ENCODE measurements at regions not wholly inside any gene's neighbourhood (a gene's known extent, or its start where the extent isn't known, plus 50 kb on each side); places are given as distances from the start of the nearest gene placed in this dataset.

DNA sequence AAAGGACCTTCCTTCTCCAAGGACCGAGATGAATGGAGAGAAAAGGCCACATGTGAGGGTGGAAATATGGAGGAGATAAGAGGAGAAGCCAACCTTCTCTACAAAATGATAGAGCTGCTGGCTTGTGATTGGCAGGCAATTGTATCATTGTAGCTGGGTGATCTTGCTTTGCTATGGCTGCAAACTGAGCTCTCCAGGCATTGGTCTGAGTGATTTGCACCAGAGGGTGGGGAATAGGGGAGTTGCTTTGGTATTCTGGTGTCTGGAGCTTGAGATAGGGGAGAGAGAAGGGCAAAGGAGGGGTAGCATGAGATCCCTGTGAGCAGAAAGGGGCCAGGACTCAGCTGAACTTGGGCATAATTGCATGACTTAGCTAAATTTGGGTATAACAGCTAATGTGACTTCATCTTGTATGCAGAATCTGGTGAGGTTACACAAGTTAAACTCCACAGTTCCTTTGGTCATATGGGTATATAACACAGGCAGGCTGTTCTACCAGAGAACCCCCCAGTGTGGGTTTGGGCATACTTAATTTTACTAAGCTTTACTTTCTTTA is 72.0 kb downstream of the FOS start:
- Histone ChIP-seq H3K9me3 (ENCODE audit: control insufficient read depth, low read length) (no peaks in the 10 kb centered on the region), H3K27ac (ENCODE audit: insufficient read depth, low read depth, low read length, poor library complexity, severe bottlenecking) (no peak overlapping the region)
- WGBS, 2 experiments, result 92 to 95% methylated on average over 1 of the region's 1 CpG

DNA sequence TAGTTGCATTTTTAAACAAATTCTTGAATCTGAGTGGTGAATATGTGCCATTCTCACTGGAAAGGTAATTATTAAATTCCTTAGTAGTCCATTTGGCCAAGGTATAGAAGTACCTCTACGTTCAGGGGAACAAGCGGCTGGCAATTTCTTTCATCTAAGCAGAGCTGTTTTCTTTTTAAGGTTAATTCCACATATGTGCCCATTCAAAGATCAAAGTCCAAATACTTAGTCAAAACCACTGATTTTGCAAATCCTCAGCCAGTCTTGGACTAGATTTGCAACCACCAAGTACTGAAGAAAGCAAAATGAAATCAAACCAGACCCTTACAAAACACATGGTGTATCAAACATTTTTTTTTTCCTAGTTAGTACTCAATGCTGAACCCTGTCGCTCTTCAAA is 68.7 kb upstream of the JDP2 start:
- 94 to 96% methylated on average over 2 to 3 of the region's 3 CpGs for WGBS, 2 experiments
- Histone ChIP-seq H3K9me3 (ENCODE audit: control insufficient read depth, low read length) (no peaks in the 10 kb centered on the region), H3K36me3 (ENCODE audit: control insufficient read depth, insufficient read depth, low read length) (no peaks in the 10 kb centered on the region), H3K4me3 (ENCODE audit: insufficient read depth, low read depth, low read length) (no peak overlapping the region), H3K27me3 (ENCODE audit: control insufficient read depth, insufficient read depth, low read length, poor library complexity, severe bottlenecking) (no peaks in the 10 kb centered on the region), H3K4me1 (ENCODE audit: control insufficient read depth, insufficient read depth, low read length) (no peaks in the 10 kb centered on the region), H3K27ac (ENCODE audit: insufficient read depth, low read depth, low read length, poor library complexity, severe bottlenecking) (no peak overlapping the region)

More for the DNA sequence above, 72.0 kb downstream of the FOS start:
- no peaks in the 10 kb centered on the region for H3K36me3 ChIP-seq (ENCODE audit: control insufficient read depth, insufficient read depth, low read length)
- no peaks in the 10 kb centered on the region for H3K4me1 ChIP-seq (ENCODE audit: control insufficient read depth, insufficient read depth, low read length)
- H3K4me3 ChIP-seq (ENCODE audit: insufficient read depth, low read depth, low read length), result no peak overlapping the region
- no peaks in the 10 kb centered on the region for H3K27me3 ChIP-seq (ENCODE audit: control insufficient read depth, insufficient read depth, low read length, poor library complexity, severe bottlenecking)

DNA sequence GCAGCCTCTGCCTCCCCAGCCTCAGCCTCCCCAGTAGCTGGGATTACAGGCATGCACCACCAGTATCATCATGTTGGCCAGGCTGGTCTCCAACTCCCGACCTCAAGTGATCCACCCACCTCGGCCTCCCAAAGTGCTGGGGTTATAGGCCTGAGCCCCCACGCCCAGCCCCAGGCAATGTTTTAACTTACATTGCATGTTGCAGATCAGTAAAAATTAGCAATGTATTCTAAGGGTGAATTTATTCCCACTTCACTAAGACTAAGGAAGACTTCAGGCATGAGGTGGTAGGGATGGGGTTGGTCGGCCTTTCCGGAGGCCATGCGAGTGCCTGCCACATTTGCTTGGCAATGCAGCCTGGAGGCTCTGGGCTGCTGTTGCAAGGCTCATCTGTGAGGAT is 66.8 kb upstream of the JDP2 start:
- Histone ChIP-seq H3K27me3 (ENCODE audit: control insufficient read depth, insufficient read depth, low read length, poor library complexity, severe bottlenecking) (no peaks in the 10 kb centered on the region), H3K36me3 (ENCODE audit: control insufficient read depth, insufficient read depth, low read length) (no peaks in the 10 kb centered on the region), H3K4me3 (ENCODE audit: insufficient read depth, low read depth, low read length) (no peak overlapping the region), H3K9me3 (ENCODE audit: control insufficient read depth, low read length) (no peaks in the 10 kb centered on the region), H3K4me1 (ENCODE audit: control insufficient read depth, insufficient read depth, low read length) (no peaks in the 10 kb centered on the region), H3K27ac (ENCODE audit: insufficient read depth, low read depth, low read length, poor library complexity, severe bottlenecking) (no peak overlapping the region)
- 85 to 90% methylated on average over 6 of the region's 6 CpGs for WGBS, 2 experiments

DNA sequence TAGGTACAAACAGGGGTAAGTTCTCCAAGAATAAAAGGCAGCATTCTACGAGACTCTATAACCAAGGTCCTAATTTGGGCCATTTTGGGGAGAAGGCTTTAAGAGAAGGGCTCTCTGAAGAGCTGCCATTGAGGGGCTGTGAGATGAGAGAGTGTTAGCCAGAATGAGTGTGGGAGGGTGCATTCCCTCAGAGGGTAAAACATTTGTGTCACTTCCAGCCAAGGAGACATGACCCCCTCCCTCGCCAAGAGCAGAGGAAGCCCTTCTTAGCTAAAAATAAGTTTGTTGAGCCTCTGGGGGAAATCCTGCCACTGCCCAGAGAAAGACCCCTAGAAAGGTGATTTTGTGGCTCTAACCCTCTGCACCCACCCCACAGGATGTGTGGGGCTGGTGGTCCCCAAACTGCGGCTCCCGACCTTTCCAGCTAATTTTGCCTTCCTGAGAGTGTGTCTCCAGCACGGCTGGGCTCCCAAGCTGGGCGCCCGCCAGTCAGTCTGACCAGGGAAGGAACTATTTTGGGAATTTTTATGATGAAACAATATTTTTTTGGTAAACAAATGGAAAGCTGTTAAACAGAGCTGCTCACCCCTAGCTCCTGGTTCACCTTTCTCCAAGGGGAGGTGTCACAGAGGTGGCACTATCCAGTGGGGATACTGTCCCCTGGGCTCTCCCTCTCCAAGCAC is 65.9 kb upstream of the JDP2 start:
- no peaks in the 10 kb centered on the region for H3K36me3 ChIP-seq (ENCODE audit: control insufficient read depth, insufficient read depth, low read length)
- H3K9me3 ChIP-seq (ENCODE audit: control insufficient read depth, low read length), result no peaks in the 10 kb centered on the region
- no peak overlapping the region for H3K4me3 ChIP-seq (ENCODE audit: insufficient read depth, low read depth, low read length)
- no peaks in the 10 kb centered on the region for H3K27me3 ChIP-seq (ENCODE audit: control insufficient read depth, insufficient read depth, low read length, poor library complexity, severe bottlenecking)
- 94 to 95% methylated on average over 7 of the region's 7 CpGs for WGBS, 2 experiments
- no peaks in the 10 kb centered on the region for H3K4me1 ChIP-seq (ENCODE audit: control insufficient read depth, insufficient read depth, low read length)
- no peak overlapping the region for H3K27ac ChIP-seq (ENCODE audit: insufficient read depth, low read depth, low read length, poor library complexity, severe bottlenecking)

DNA sequence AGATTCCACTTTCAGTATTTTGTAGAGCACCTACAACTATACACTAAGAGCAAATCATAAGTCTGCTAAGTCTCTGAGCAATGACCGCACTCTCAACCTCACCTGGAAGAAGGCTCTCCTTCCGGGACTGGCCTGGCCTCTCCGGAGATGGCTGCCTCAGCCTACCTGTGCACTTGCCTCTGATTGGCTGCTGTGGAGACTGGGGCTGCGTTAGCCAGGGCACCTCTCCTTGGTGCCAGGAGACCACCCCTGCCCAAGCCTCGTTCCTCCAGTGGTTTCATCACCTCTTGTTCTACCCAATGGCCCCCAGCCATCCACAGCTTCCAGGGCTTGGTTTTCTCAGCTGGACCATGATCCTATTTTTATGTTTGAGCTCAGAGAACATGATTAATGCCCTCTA is 64.7 kb upstream of the JDP2 start:
- Histone ChIP-seq H3K27me3 (ENCODE audit: control insufficient read depth, insufficient read depth, low read length, poor library complexity, severe bottlenecking) (no peaks in the 10 kb centered on the region), H3K27ac (ENCODE audit: insufficient read depth, low read depth, low read length, poor library complexity, severe bottlenecking) (no peak overlapping the region), H3K4me1 (ENCODE audit: control insufficient read depth, insufficient read depth, low read length) (no peaks in the 10 kb centered on the region), H3K9me3 (ENCODE audit: control insufficient read depth, low read length) (no peaks in the 10 kb centered on the region), H3K36me3 (ENCODE audit: control insufficient read depth, insufficient read depth, low read length) (no peaks in the 10 kb centered on the region), H3K4me3 (ENCODE audit: insufficient read depth, low read depth, low read length) (no peak overlapping the region)
- WGBS, 2 experiments, result 93 to 94% methylated on average over 5 of the region's 5 CpGs

DNA sequence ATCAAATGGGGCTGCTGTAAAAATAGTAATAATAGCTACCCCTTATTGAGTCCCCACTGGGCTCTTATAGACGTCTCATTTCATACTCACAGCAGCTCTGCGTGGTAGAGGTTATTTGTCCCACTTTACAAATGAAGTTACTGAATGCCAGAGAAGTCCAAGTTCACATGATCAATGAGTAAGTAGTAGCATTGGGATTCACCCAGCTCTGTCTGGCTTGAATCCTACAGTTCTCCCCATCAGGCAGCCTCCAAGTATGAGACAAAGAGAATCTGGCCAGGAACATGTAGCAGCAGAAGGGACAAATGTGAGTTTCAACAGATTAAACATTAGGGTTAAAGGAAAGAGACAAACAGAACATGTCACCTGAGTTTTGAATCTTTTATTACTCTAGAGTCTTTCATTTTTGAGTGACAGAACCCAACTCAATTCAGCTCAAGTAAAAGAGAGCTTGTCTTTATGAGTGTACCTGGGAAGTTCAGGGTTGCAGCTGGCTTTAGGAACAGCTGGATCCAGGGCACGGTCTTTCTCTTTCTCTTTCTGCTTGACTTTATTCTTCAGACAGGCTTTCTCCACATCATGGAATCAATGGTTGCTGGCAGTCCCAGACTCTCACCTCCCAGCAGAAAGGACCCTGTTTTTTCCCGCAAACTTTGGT is 64.1 kb upstream of the JDP2 start:
- Histone ChIP-seq H3K9me3 (ENCODE audit: control insufficient read depth, low read length) (no peaks in the 10 kb centered on the region), H3K36me3 (ENCODE audit: control insufficient read depth, insufficient read depth, low read length) (no peaks in the 10 kb centered on the region), H3K4me1 (ENCODE audit: control insufficient read depth, insufficient read depth, low read length) (no peaks in the 10 kb centered on the region), H3K27me3 (ENCODE audit: control insufficient read depth, insufficient read depth, low read length, poor library complexity, severe bottlenecking) (no peaks in the 10 kb centered on the region), H3K27ac (ENCODE audit: insufficient read depth, low read depth, low read length, poor library complexity, severe bottlenecking) (no peak overlapping the region), H3K4me3 (ENCODE audit: insufficient read depth, low read depth, low read length) (no peak overlapping the region)
- 89 to 94% methylated on average over 4 of the region's 4 CpGs for WGBS, 2 experiments

DNA sequence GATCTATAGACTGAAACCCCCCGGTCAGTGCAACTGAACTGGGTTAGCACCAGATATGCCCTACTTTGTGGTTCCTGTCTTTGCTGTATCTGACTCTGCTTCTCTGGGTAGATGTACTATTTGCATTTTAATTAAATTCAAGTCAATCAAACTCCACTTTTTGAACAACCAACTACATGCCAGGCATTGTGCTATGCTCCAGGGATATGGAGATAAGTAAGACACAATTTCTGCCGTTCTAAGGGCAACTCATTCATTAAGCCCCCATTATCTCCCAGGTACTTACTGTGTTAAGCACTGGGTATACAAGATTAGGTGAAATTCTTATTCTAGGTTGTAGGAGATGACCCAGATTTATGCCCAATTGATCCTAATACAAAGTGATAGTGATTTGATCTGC is 62.7 kb upstream of the JDP2 start:
- no peaks in the 10 kb centered on the region for H3K27me3 ChIP-seq (ENCODE audit: control insufficient read depth, insufficient read depth, low read length, poor library complexity, severe bottlenecking)
- H3K9me3 ChIP-seq (ENCODE audit: control insufficient read depth, low read length), result no peaks in the 10 kb centered on the region
- H3K36me3 ChIP-seq (ENCODE audit: control insufficient read depth, insufficient read depth, low read length), result no peaks in the 10 kb centered on the region
- H3K27ac ChIP-seq (ENCODE audit: insufficient read depth, low read depth, low read length, poor library complexity, severe bottlenecking), result no peak overlapping the region
- no peak overlapping the region for H3K4me3 ChIP-seq (ENCODE audit: insufficient read depth, low read depth, low read length)
- no peaks in the 10 kb centered on the region for H3K4me1 ChIP-seq (ENCODE audit: control insufficient read depth, insufficient read depth, low read length)
- 88 to 92% methylated on average over 2 of the region's 2 CpGs for WGBS, 2 experiments

DNA sequence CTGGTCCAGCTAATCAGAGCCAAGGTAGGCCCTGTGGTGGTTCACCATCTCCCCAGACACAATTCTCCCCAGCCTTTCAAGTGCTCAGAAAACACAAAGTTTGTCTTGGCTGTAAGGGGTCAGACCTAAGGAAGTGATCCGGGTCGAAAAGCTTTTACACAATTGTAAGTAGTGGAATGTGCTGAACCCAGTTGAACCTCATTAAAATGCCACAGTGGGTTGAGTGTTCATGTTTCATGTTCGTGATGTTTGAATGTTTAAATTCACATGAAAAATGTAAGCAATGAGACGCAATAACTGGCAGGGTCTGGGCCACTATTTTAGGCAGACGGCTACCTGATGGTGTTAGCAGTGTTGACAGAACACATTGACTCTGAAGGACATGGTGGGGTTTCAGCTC is 60.9 kb upstream of the JDP2 start:
- Histone ChIP-seq H3K27me3 (ENCODE audit: control insufficient read depth, insufficient read depth, low read length, poor library complexity, severe bottlenecking) (no peaks in the 10 kb centered on the region), H3K4me1 (ENCODE audit: control insufficient read depth, insufficient read depth, low read length) (no peaks in the 10 kb centered on the region), H3K36me3 (ENCODE audit: control insufficient read depth, insufficient read depth, low read length) (no peaks in the 10 kb centered on the region), H3K9me3 (ENCODE audit: control insufficient read depth, low read length) (no peaks in the 10 kb centered on the region), H3K27ac (ENCODE audit: insufficient read depth, low read depth, low read length, poor library complexity, severe bottlenecking) (no peak overlapping the region), H3K4me3 (ENCODE audit: insufficient read depth, low read depth, low read length) (no peak overlapping the region)
- 90 to 94% methylated on average over 5 of the region's 5 CpGs for WGBS, 2 experiments

DNA sequence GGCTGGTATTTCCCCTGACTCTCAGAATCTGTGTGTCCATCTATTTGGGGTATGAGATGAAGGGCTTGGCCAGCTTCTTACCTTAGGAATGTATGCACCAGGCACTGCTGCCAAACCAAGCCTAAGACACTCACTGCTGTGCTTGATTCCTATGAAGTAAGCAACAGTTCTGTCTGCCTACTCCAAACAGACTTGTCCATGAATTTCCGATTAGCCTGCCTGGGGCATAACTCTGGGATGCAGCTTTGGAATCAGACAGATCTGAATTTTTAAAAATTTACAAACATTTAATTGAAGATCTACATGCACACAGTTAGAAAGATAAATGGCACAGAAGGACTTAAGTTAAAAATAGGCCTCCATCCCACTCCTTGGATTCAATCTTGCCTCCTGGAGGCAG is 59.5 kb upstream of the JDP2 start:
- Histone ChIP-seq H3K4me3 (ENCODE audit: insufficient read depth, low read depth, low read length) (no peak overlapping the region), H3K27ac (ENCODE audit: insufficient read depth, low read depth, low read length, poor library complexity, severe bottlenecking) (no peak overlapping the region), H3K27me3 (ENCODE audit: control insufficient read depth, insufficient read depth, low read length, poor library complexity, severe bottlenecking) (no peaks in the 10 kb centered on the region), H3K4me1 (ENCODE audit: control insufficient read depth, insufficient read depth, low read length) (no peaks in the 10 kb centered on the region), H3K9me3 (ENCODE audit: control insufficient read depth, low read length) (no peaks in the 10 kb centered on the region), H3K36me3 (ENCODE audit: control insufficient read depth, insufficient read depth, low read length) (no peaks in the 10 kb centered on the region)
- 83 to 100% methylated on average over 1 of the region's 1 CpG for WGBS, 2 experiments

DNA sequence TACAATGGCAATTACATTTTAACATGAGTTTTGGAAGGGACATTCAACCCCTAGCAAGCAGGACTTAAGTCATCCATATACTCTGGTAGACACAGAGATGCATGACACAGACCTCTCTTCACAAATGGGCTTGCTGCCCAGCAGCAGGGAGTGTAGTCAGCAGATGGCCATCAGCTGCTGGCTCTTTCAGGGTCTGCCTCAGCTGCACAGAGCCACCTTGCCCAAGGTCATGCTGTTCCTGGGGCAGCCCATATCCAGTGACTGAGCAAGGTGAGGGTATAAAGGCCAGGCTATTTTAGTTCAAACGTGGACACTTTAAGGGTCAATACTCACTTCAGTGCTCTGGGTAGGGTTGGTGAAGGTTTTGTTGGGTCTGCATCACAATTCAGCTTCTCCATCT is 58.3 kb upstream of the JDP2 start:
- H3K27ac ChIP-seq (ENCODE audit: insufficient read depth, low read depth, low read length, poor library complexity, severe bottlenecking), result no peak overlapping the region
- no peaks in the 10 kb centered on the region for H3K27me3 ChIP-seq (ENCODE audit: control insufficient read depth, insufficient read depth, low read length, poor library complexity, severe bottlenecking)
- H3K36me3 ChIP-seq (ENCODE audit: control insufficient read depth, insufficient read depth, low read length), result no peaks in the 10 kb centered on the region
- no peak overlapping the region for H3K4me3 ChIP-seq (ENCODE audit: insufficient read depth, low read depth, low read length)
- WGBS, 2 experiments, result 80 to 100% methylated on average over 1 of the region's 1 CpG
- H3K4me1 ChIP-seq (ENCODE audit: control insufficient read depth, insufficient read depth, low read length), result no peaks in the 10 kb centered on the region
- no peaks in the 10 kb centered on the region for H3K9me3 ChIP-seq (ENCODE audit: control insufficient read depth, low read length)

Data from ectodermal cell (in vitro differentiated cells).